AG20443 (cell line): ENCODE measurements at regions not wholly inside any gene's neighbourhood (a gene's known extent, or its start where the extent isn't known, plus 50 kb on each side); places are given as distances from the start of the nearest gene placed in this dataset.

ENCODE experiments used
- DNase-seq: peaks from one replicate; pipeline ENCODE4 v3.0.0; 2012; ENCODE audit warnings: low spot score, mixed read lengths

GRCh38 chr14:94682736-94683135 lies 70.5 kb downstream of the SERPINA3 start:
- no peak for DNase-seq

- no peak for DNase-seq
Observed at GRCh38 chr14:94682061-94682516, 69.9 kb downstream of the SERPINA3 start.

DNA sequence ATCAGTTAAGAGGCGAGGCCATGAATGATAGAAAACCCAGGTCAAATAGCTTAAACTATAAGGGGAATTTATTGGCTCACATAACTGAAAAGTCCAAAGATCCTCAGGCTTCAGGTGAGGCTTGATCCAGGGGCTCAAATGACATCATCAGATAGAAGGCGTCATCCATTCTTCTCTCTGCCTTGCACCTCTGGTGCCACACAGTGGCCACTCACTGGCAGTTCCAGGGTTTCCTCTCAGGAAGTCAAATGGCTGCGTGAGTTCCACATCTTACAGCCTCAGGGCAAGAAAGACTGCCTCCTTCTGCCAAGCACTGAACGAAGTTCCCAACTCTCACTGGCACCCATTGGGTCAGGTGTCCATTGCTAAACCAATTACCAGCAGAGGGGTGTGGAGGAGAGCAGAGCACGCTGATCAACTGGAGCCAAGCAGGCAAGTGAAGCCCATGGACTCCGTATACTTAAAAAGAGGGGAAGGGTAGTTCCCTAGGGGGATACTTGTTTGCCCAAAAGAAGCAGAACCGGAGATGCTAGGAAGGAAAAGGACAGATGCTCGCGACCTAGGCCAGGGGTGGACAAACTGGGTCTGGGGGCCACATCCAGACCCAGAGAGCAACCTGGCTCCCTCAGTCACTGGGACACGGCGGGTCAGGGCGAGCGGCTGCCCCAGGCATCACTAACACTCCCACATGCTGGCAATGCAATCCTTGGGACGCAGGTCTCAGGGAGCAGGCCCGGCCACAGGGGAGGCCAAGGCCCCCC lies 69.3 kb downstream of the SERPINA3 start:
- DNase-seq, result peak; percentile 71

GRCh38 chr14:94680862-94681288 lies 68.7 kb downstream of the SERPINA3 start:
- DNase-seq, result no peak

DNA sequence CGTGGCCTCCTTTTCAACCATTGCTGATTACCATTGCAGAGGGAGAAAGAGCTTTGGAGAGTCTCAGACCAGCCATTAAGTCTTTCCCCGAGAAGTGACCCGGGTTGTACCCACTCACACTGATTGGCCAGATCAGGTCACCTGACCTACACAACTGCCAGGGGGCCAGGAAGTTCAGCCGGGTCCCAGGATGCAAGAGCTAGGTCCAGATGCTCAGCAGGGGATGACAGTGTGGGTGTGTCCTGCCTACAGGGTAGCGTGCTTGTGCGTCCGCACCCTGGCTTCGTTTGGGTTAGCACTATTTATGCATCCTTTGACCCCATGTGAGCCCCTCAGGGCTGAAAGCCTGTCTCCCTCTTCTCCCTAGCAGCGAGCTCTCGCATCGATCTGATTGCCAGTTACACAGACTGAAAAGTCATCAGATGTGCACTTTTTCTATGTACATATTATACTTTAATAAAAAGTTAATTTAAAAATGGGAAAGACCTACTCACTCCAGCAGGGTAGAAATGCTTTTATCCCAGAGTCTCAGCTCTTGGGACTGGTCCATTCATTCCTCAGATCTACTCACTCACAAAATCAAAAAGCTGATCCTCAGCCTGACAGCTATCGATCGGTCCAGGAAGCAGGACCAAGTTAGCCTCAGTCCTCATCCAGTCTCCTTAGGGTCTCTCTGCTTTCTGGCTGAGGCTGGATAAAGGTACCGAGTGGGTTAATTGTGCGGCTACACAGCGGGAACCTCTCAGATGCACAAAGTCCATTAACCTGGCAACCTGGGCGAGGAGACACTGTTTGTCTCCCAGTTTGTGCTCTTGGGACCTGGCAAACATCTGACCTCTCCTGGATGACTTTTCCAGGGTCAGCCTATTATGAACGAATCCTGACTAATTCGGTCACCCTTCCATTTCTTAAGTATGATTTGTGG lies 68.0 kb downstream of the SERPINA3 start:
- peak; percentile 8 for DNase-seq

DNA sequence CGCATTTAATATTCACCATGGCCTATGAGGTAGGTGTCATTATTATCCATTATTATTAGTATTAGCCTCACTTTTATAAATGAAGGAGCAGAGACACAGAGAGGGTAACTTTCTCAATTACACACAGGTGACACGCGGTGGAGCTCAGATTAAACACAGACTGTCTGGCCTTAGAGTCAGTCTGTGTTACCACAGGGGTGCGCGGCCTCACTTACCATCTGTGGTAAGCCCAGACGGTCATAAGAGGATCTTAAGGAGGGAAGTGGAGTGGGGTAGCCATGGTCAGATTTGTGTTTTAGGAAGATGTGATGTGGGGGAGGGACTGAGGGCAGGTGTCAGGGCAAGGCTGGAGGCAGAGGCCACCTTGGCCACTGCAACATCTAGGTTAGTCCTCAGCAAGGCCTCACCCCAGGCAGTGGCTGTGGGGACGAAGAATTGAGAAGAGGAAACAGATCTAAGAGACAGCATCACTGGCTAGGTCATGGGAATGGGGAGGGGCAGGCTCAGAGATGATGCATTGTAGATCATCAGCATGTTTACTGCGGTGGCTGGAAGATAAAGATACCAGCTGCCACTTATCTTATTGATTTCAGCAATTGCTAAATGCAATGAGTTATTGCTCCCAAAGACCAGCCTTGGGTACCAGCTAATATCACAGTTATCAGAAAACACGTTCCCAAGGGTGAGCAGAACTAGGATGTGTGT lies 67.1 kb downstream of the SERPINA3 start:
- no peak for DNase-seq

GRCh38 chr14:94677747-94678146 lies 65.6 kb downstream of the SERPINA3 start:
- no peak for DNase-seq

DNA sequence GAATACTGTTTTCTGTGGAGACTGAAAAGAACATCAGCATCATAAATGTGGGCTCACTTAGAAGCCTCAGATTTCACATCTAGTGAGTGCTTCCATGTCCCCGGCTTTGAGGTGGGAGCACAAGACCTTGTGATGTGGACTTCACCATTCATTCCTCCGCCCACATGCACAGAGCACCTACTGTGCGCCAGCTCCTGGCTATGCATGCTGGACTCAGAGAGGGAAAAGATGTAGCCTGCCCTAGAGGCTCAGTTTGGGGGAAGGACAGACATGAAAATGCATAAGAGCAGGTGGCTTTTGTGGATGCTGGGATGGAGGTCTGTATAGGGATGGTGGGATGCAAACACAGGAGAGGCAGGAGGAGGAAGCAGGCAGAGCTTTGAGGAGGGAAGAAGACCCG lies 65.0 kb downstream of the SERPINA3 start:
- no peak for DNase-seq

GRCh38 chr14:94676495-94677185 lies 64.4 kb downstream of the SERPINA3 start:
- no peak for DNase-seq

GRCh38 chr14:94675036-94675435 lies 62.8 kb downstream of the SERPINA3 start:
- no peak for DNase-seq

GRCh38 chr14:94673781-94674231 lies 61.6 kb downstream of the SERPINA3 start:
- no peak for DNase-seq
